ENCODE measurements at regions not wholly inside any gene's neighbourhood (a gene's known extent, or its start where the extent isn't known, plus 50 kb on each side); places are given as distances from the start of the nearest gene placed in this dataset.

GRCh38 chr3:156760333-156760732, 65.8 kb upstream of the LEKR1 start:
- DNase-seq = peak in 1 of 5 donors; percentile 10

- no peak for DNase-seq
Observed at GRCh38 chr3:156761007-156761406, 65.1 kb upstream of the LEKR1 start.

- no peak for DNase-seq
Observed at GRCh38 chr3:156761713-156762451, 64.3 kb upstream of the LEKR1 start.

GRCh38 chr3:156762631-156763185, 63.4 kb upstream of the LEKR1 start:
- no peak for DNase-seq

- DNase-seq = no peak
Observed at GRCh38 chr3:156763386-156763785, 62.8 kb upstream of the LEKR1 start.

GRCh38 chr3:156763931-156764720, 62.0 kb upstream of the LEKR1 start:
- no peak for DNase-seq

- no peak for DNase-seq
Observed at GRCh38 chr3:156764751-156765150, 61.4 kb upstream of the LEKR1 start.

GRCh38 chr3:156768390-156768789, 57.8 kb upstream of the LEKR1 start:
- no peak for DNase-seq

GRCh38 chr3:156769721-156770654, 56.2 kb upstream of the LEKR1 start:
- peak in 1 of 5 donors; percentile 21 for DNase-seq

GRCh38 chr3:156770699-156771414, 55.3 kb upstream of the LEKR1 start:
- DNase-seq = no peak

GRCh38 chr3:156772588-156773206, 53.5 kb upstream of the LEKR1 start:
- no peak for DNase-seq

GRCh38 chr3:156776031-156776430, 50.1 kb upstream of the LEKR1 start:
- no peak for DNase-seq

Measured in T-helper 1 cell (primary cell).